ENCODE measurements at regions not wholly inside any gene's neighbourhood (a gene's known extent, or its start where the extent isn't known, plus 50 kb on each side); places are given as distances from the start of the nearest gene placed in this dataset.

GRCh38 chr11:70582886-70583641, 184.7 kb downstream of the CTTN start:
- Mint-ChIP-seq H3K9me3 (peaks cover 3% of the 10 kb centered on the region), H3K27me3 (ENCODE audit: low read depth) (peaks cover 5% of the 10 kb centered on the region), H3K36me3 (ENCODE audit: low read depth) (no peaks in the 10 kb centered on the region), H3K27ac (no peak overlapping the region), H3K4me3 (no peak overlapping the region), H3K4me1 (no peaks in the 10 kb centered on the region)
- TF ChIP-seq, protein P1, sequence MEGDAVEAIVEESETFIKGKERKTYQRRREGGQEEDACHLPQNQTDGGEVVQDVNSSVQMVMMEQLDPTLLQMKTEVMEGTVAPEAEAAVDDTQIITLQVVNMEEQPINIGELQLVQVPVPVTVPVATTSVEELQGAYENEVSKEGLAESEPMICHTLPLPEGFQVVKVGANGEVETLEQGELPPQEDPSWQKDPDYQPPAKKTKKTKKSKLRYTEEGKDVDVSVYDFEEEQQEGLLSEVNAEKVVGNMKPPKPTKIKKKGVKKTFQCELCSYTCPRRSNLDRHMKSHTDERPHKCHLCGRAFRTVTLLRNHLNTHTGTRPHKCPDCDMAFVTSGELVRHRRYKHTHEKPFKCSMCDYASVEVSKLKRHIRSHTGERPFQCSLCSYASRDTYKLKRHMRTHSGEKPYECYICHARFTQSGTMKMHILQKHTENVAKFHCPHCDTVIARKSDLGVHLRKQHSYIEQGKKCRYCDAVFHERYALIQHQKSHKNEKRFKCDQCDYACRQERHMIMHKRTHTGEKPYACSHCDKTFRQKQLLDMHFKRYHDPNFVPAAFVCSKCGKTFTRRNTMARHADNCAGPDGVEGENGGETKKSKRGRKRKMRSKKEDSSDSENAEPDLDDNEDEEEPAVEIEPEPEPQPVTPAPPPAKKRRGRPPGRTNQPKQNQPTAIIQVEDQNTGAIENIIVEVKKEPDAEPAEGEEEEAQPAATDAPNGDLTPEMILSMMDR (IDR thresholded peaks at IDR 0.05; ENCODE audit: unreplicated experiment in 3 of 3) = no peak

DNA sequence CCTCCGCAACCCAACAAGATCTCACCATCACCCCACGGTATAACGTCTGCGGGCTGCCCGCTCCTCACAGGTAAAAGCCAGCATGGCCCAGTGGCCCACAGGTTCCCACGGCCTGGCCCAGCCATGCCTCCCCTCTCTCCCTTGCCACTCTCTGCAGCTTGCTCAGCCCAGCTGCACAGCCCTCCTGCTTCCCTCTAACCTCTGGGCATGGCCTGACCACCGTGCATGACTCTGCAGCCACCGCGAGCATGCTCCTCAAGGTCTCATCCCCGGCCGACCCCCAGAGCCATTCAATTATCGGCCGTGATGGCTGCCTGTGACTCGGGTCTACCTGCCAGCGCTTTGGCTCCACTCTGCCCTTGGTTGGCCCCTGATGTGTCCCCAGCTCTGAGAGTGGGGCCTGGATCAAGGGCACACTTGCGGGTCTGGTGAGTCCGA, 185.5 kb downstream of the CTTN start:
- no peak overlapping the region for H3K4me3 Mint-ChIP-seq
- H3K27ac Mint-ChIP-seq = no peak overlapping the region
- no peaks in the 10 kb centered on the region for H3K4me1 Mint-ChIP-seq
- peaks cover 5% of the 10 kb centered on the region for H3K27me3 Mint-ChIP-seq (ENCODE audit: low read depth)
- TF ChIP-seq, protein P1 (IDR thresholded peaks at IDR 0.05; ENCODE audit: unreplicated experiment in 3 of 3) = no peak
- peaks cover 3% of the 10 kb centered on the region for H3K9me3 Mint-ChIP-seq
- H3K36me3 Mint-ChIP-seq (ENCODE audit: low read depth) = no peaks in the 10 kb centered on the region

DNA sequence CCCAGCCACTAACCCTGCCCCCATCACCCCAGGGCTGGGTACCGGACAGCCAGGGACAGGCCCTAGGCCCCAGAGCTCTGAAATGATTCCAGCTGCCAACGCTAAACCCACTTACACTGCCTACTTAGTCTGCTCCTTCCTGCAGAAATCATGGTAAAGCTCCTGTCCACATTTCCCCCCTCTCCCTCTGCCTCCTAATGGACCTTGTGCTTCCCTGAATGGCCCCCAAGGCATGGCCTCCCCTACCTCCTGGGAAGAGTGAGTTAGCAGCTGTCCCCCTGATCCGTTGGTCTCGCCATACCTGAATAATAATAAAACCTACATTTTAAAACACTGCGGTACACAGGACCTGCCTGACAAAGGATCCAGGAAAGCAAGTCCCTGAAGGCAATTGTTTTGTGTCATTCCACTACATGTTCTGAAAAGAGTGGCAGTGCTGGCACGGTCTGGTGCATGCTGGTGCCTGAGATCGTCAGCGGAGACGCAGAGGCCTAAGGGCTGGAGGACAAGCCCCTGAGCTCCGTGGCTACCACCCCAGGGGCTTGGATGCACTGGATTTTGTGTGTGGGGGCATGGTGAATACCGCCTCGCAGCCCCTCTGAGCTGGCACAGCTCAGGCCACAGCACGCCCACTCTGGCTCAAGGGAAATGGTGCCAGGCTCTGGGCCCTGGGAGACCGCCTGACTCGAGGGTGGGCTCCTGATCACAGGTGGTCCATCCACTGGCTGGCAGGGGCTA, 186.3 kb downstream of the CTTN start:
- TF ChIP-seq, protein P1 (IDR thresholded peaks at IDR 0.05; ENCODE audit: unreplicated experiment in 3 of 3) = no peak
- Mint-ChIP-seq H3K36me3 (ENCODE audit: low read depth) (peaks cover 4% of the 10 kb centered on the region), H3K27me3 (ENCODE audit: low read depth) (peaks cover 5% of the 10 kb centered on the region), H3K27ac (no peak overlapping the region), H3K4me1 (peaks cover 4% of the 10 kb centered on the region), H3K4me3 (no peak overlapping the region), H3K9me3 (peaks cover 5% of the 10 kb centered on the region)

DNA sequence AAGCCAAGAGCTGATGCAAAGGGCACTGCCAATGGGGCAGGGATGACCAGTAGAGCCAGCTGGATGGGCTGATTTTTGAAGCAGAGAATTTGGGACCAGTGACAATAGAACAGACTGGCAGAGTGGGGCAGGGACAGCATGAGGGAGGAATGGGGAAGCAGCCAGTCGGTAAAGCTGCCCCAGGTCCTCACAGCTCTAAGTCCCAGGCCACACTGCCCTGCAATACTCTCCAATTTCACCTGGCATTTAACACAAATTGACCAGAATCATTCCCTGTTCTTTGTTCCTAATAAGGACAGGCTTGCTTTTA, 186.9 kb downstream of the CTTN start:
- peaks cover 4% of the 10 kb centered on the region for H3K36me3 Mint-ChIP-seq (ENCODE audit: low read depth)
- peaks cover 5% of the 10 kb centered on the region for H3K27me3 Mint-ChIP-seq (ENCODE audit: low read depth)
- TF ChIP-seq, protein P1 (IDR thresholded peaks at IDR 0.05; ENCODE audit: unreplicated experiment in 3 of 3) = no peak
- peaks cover 4% of the 10 kb centered on the region for H3K4me1 Mint-ChIP-seq
- H3K4me3 Mint-ChIP-seq = no peak overlapping the region
- H3K27ac Mint-ChIP-seq = no peak overlapping the region
- H3K9me3 Mint-ChIP-seq = peaks cover 5% of the 10 kb centered on the region

DNA sequence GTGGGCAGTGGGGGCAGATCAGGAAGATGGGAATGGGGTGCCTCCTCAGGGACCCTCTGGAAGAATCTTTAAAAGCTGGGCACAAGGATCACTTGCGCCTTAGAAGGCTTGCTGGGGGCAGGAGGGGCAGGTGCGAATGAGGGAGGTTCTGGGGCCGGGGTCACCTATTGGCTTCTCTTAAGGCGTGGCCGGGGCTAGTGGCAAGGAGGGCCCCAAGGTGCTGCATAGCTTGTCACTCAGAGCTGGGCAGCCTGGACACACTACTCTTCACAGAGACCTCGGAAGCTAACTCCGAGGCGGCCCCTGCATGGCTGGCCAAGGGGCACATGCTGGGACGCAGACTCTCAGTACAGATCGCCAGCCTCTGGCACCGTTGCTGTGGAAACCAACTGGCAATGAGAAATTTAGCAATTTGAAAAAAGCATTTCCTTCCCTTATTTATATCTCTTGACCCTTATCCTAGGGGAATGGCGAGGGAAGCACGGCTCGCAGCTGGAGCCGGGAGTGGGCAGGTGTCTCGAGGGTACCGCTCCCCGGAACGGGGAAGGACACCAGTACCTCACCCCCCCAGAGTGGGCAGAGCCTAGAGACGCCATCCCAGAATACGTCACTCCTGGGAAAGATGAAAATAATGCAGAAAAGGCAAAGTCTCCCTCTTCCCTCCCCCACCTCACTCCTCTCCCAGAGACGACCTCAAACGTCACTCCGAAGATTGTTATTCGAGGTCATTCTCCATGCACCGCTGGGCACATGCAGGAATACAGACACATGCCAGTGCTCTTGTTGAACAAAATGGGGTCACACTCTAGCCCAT, 188.1 kb downstream of the CTTN start:
- H3K36me3 Mint-ChIP-seq (ENCODE audit: low read depth) = peaks cover 4% of the 10 kb centered on the region
- peaks cover 4% of the 10 kb centered on the region for H3K4me1 Mint-ChIP-seq
- H3K4me3 Mint-ChIP-seq = no peak overlapping the region
- no peak overlapping the region for H3K27ac Mint-ChIP-seq
- H3K9me3 Mint-ChIP-seq = peaks cover 5% of the 10 kb centered on the region
- peaks cover 9% of the 10 kb centered on the region for H3K27me3 Mint-ChIP-seq (ENCODE audit: low read depth)
- TF ChIP-seq, protein P1 (IDR thresholded peaks at IDR 0.05; ENCODE audit: unreplicated experiment in 3 of 3) = no peak

Measured in nephron (organoid).